HepG2 (cell line): ENCODE measurements at regions not wholly inside any gene's neighbourhood (a gene's known extent, or its start where the extent isn't known, plus 50 kb on each side); places are given as distances from the start of the nearest gene placed in this dataset.

ENCODE experiments used
- ATAC-seq: fragments of 200-7000 bp; cut with Tn5 transposase; 3 replicates; pipeline ENCODE4 v1.9.1; 2020; ENCODE audit warnings: mild to moderate bottlenecking, moderate library complexity
- BruUV-seq: library from RNA; stranded (reverse); fragments of 400-500 nt; replicated peaks from 2 replicates; lab custom pipeline; 2021; lab: Mats Ljungman, UMichigan
- CTCF ChIA-PET: fragments of 300-600 bp; formaldehyde crosslinking; extraction: SDS; loops from one replicate; lab custom pipeline; 2021; ENCODE audit warnings: low total read pairs, inconsistent platforms, low intra/inter-chr PET ratio; lab: Yijun Ruan, JAX
- POLR2A ChIA-PET: fragments of 350-600 bp; sonication (Branson Sonifier 250); formaldehyde crosslinking; loops from one replicate; lab custom pipeline; 2020; ENCODE audit warnings: antibody characterized with exemption, inconsistent platforms; lab: Yijun Ruan, JAX
- DNase-seq: peaks from one replicate; pipeline ENCODE4 v3.0.0-alpha.2; 2015; ENCODE audit warnings: low spot score
- FAIRE-seq: peaks from 3 replicates; lab custom pipeline; 2011; peaks lifted over from hg19 to GRCh38; lab: Jason Lieb, UNC
- H2AFZ ChIP-seq: one replicate; pipeline ENCODE4 v1.6.1; 2011; ENCODE audit warnings: low read length, inconsistent platforms
- H3K27ac ChIP-seq: fragments of 300-600 bp; 3 replicates; pipeline ENCODE4 v1.8.0; 2011; ENCODE audit warnings: mixed run types, mild to moderate bottlenecking, mixed read lengths, low read length, inconsistent platforms; ENCODE audit not compliant: insufficient read depth; ENCODE audit errors: extremely low read length
- H3K27me3 ChIP-seq, 2 experiments: fragments of 200-600 bp in 1 of 2; 2 replicates in 1 of 2; 3 replicates in 1 of 2; pipeline versions ENCODE4 v1.6.0 to v1.8.0; 2011; ENCODE audit warnings: low read length in 2 of 2, mild to moderate bottlenecking in 2 of 2, moderate library complexity in 2 of 2, inconsistent platforms in 1 of 2; ENCODE audit not compliant: insufficient read depth in 2 of 2, control insufficient read depth in 1 of 2
- H3K36me3 ChIP-seq, 2 experiments: fragments of 200-600 bp in 1 of 2; replicated peaks in 1 of 2; 2 replicates in 1 of 2; 3 replicates in 1 of 2; pipeline versions ENCODE4 v1.5.1 to v1.8.0; 2011; ENCODE audit warnings: low read length in 2 of 2, inconsistent platforms in 1 of 2; ENCODE audit not compliant: insufficient read depth in 2 of 2, control insufficient read depth in 1 of 2
- H3K4me1 ChIP-seq: 2 replicates; pipeline ENCODE4 v1.5.1; 2012; ENCODE audit warnings: low read length, inconsistent platforms; ENCODE audit not compliant: insufficient read depth
- H3K4me2 ChIP-seq: 2 replicates; pipeline ENCODE4 v1.6.0; 2011; ENCODE audit warnings: low read depth, low read length, inconsistent platforms
- H3K4me3 ChIP-seq, 3 experiments: fragments of 200-600 bp in 1 of 3; sonication (generic), shearing (Covaris generic) in 1 of 3; replicated peaks in 1 of 3; 2 replicates each; pipeline ENCODE4 v1.5.1; 2011 to 2016; ENCODE audit warnings: low read length in 3 of 3, inconsistent platforms in 2 of 3, low read depth in 2 of 3, mild to moderate bottlenecking in 2 of 3, control low read depth in 1 of 3, mixed read lengths in 1 of 3; ENCODE audit not compliant: insufficient read depth in 1 of 3
- H3K79me2 ChIP-seq: one replicate; pipeline ENCODE4 v1.6.1; 2011; ENCODE audit warnings: low read length, inconsistent platforms; ENCODE audit not compliant: insufficient read depth
- H3K9ac ChIP-seq: 2 replicates; pipeline ENCODE4 v1.6.0; 2011; ENCODE audit warnings: mild to moderate bottlenecking, low read depth, low read length, inconsistent platforms; ENCODE audit not compliant: insufficient read depth
- H3K9me3 ChIP-seq: 2 replicates; pipeline ENCODE4 v1.5.1; 2012; ENCODE audit warnings: mild to moderate bottlenecking, low read length
- H4K20me1 ChIP-seq: 2 replicates; pipeline ENCODE4 v1.6.0; 2011; ENCODE audit warnings: inconsistent platforms, mild to moderate bottlenecking, low read length, moderate library complexity; ENCODE audit not compliant: insufficient read depth
- FOXA3 ChIP-seq: IDR thresholded peaks from 2 replicates; pipeline ENCODE4 v1.6.1; 2016; ENCODE audit warnings: missing genetic modification reagents, missing compliant biosample characterization
- GPN1 ChIP-seq: sonication (generic); formaldehyde crosslinking; IDR thresholded peaks from 2 replicates; pipeline ENCODE4 v1.5.1; 2020; ENCODE audit warnings: missing genetic modification reagents, borderline replicate concordance
- GTF3A ChIP-seq: sonication (generic); formaldehyde crosslinking; conservative IDR thresholded peaks from 2 replicates; pipeline ENCODE4 v1.4.0; 2020; ENCODE audit warnings: mild to moderate bottlenecking, missing genetic modification reagents
- HDAC2 ChIP-seq: sonication (generic); formaldehyde crosslinking; IDR thresholded peaks from 2 replicates; pipeline ENCODE4 v1.4.0; 2020; ENCODE audit warnings: missing genetic modification reagents
- HNF1A ChIP-seq, 2 experiments: sonication (generic) in 1 of 2; formaldehyde crosslinking in 1 of 2; IDR thresholded peaks; 2 replicates each; pipeline versions ENCODE4 v1.4.0 to v1.6.1; 2016 to 2020; ENCODE audit warnings: borderline replicate concordance in 1 of 2, low read depth in 1 of 2, mild to moderate bottlenecking in 1 of 2, missing genetic modification reagents in 1 of 2
- HNRNPLL ChIP-seq: fragments of 200-400 bp; formaldehyde crosslinking; IDR thresholded peaks from 2 replicates; pipeline ENCODE4 v1.6.1; 2017; ENCODE audit warnings: mild to moderate bottlenecking, low read depth, low read length; ENCODE audit not compliant: poor library complexity, severe bottlenecking
- MAFK ChIP-seq, 2 experiments: IDR thresholded peaks in 1 of 2; conservative IDR thresholded peaks in 1 of 2; 2 replicates each; pipeline ENCODE4 v1.6.1; 2011; ENCODE audit warnings: improper control_type of control experiment in 2 of 2, low read length in 2 of 2
- MED1 ChIP-seq: sonication (generic); formaldehyde crosslinking; IDR thresholded peaks from 2 replicates; pipeline ENCODE4 v1.4.0; 2020; ENCODE audit warnings: missing genetic modification reagents
- MNT ChIP-seq: fragments of 450-650 bp; IDR thresholded peaks from 2 replicates; pipeline ENCODE4 v1.6.1; 2016
- PATZ1 ChIP-seq: sonication (generic); formaldehyde crosslinking; IDR thresholded peaks from 2 replicates; pipeline ENCODE4 v1.4.0; 2020; ENCODE audit warnings: missing genetic modification reagents
- SRY ChIP-seq: sonication (generic); formaldehyde crosslinking; IDR thresholded peaks from 2 replicates; pipeline ENCODE4 v1.8.0; 2022; ENCODE audit warnings: mild to moderate bottlenecking, missing genetic modification reagents
- ZFYVE20 ChIP-seq: sonication (generic); formaldehyde crosslinking; IDR thresholded peaks from 2 replicates; pipeline ENCODE4 v1.8.0; 2023; ENCODE audit warnings: low read depth, mild to moderate bottlenecking, moderate library complexity, missing genetic modification reagents, borderline replicate concordance
- ZNF160 ChIP-seq: sonication (generic); formaldehyde crosslinking; IDR thresholded peaks from 2 replicates; pipeline ENCODE4 v1.8.0; 2022; ENCODE audit warnings: mild to moderate bottlenecking, inconsistent platforms, missing genetic modification reagents
- ZNF30 ChIP-seq: sonication (generic); formaldehyde crosslinking; IDR thresholded peaks from 2 replicates; pipeline ENCODE4 v1.5.0; 2020; ENCODE audit warnings: mild to moderate bottlenecking, missing genetic modification reagents
- ZNF501 ChIP-seq: sonication (generic); formaldehyde crosslinking; IDR thresholded peaks from 2 replicates; pipeline ENCODE4 v1.5.1; 2020; ENCODE audit warnings: mild to moderate bottlenecking, moderate library complexity, missing genetic modification reagents
- ZNF549 ChIP-seq: sonication (generic); formaldehyde crosslinking; IDR thresholded peaks from 2 replicates; pipeline ENCODE4 v1.5.0; 2020; ENCODE audit warnings: missing genetic modification reagents
- ZNF557 ChIP-seq: sonication (generic); formaldehyde crosslinking; IDR thresholded peaks from 2 replicates; pipeline ENCODE4 v1.4.0; 2020; ENCODE audit warnings: missing genetic modification reagents
- ZNF746 ChIP-seq: sonication (generic); formaldehyde crosslinking; IDR thresholded peaks from 2 replicates; pipeline ENCODE4 v1.8.0; 2022; ENCODE audit warnings: mild to moderate bottlenecking, missing genetic modification reagents
- ZNF768 ChIP-seq: sonication (generic); formaldehyde crosslinking; IDR thresholded peaks from 2 replicates; pipeline ENCODE4 v1.4.0; 2020; ENCODE audit warnings: missing genetic modification reagents
- ZNF841 ChIP-seq: sonication (generic); formaldehyde crosslinking; IDR thresholded peaks from 2 replicates; pipeline ENCODE4 v1.8.1; 2023; ENCODE audit warnings: missing genetic modification reagents, borderline replicate concordance
- WGBS: methylation state at CpG from one replicate; pipeline ENCODE4 v1.1.6; 2017; ENCODE audit warnings: low lambda C conversion rate; 5-methylcytosine and 5-hydroxymethylcytosine counted together
- in situ Hi-C: cut with HindIII; loops from 2 replicates; pipeline ENCODE4 v1.10.0; 2017; ENCODE audit warnings: low pct_unique_long_range_greater_than_20kb; ENCODE audit not compliant: extremely low pct_ligation_motif_present
- intact Hi-C: fragments of 100-400 bp; cut with micrococcal nuclease; formaldehyde crosslinking; loops from one replicate; pipeline ENCODE4 v1.10.0; 2022; ENCODE audit not compliant: unreplicated experiment

- ChIA-PET POLR2A (no interaction called here), CTCF (no interaction called here)
- in situ Hi-C loops = no loop called here
- H3K36me3 ChIP-seq = no peaks in the 10 kb centered on the region
- no peaks in the 10 kb centered on the region for H3K4me1 ChIP-seq
- no peak for FAIRE-seq
- TF ChIP-seq HNRNPLL (no peak), ZNF557 (CRISPR knock-in tag) (no peak), PATZ1 (CRISPR knock-in tag) (no peak), GPN1 (CRISPR knock-in tag) (no peak), FOXA3 (CRISPR knock-in tag) (no peak), ZNF30 (CRISPR knock-in tag) (no peak), MNT (no peak), ZNF768 (CRISPR knock-in tag) (no peak), HNF1A (IDR thresholded peaks at IDR 0.05; ENCODE audit: low read depth) (no peak), HNF1A (CRISPR knock-in tag; IDR thresholded peaks at IDR 0.05; ENCODE audit: borderline replicate concordance) (no peak), HDAC2 (CRISPR knock-in tag) (no peak), ZNF501 (CRISPR knock-in tag) (no peak), ZFYVE20 (CRISPR knock-in tag) (no peak), ZNF746 (no peak), SRY (CRISPR knock-in tag) (no peak), ZNF841 (CRISPR knock-in tag) (no peak), ZNF549 (no peak), ZNF160 (CRISPR knock-in tag) (no peak), MAFK (conservative IDR thresholded peaks at IDR 0.05 in 1 of 2, IDR thresholded peaks at IDR 0.05 in 1 of 2; ENCODE audit: low read length in 2 of 2) (no peak), MED1 (CRISPR knock-in tag) (no peak), GTF3A (CRISPR knock-in tag) (no peak)
- H4K20me1 ChIP-seq = no peaks in the 10 kb centered on the region
- no peak for ATAC-seq
- no peak overlapping the region for H3K4me3 ChIP-seq
- no peak overlapping the region for H3K27ac ChIP-seq
- H3K4me2 ChIP-seq = no peak overlapping the region
- no peaks in the 10 kb centered on the region for H3K9me3 ChIP-seq
- H3K27me3 ChIP-seq = peaks cover 0 to 12% of the 10 kb centered on the region in 2 experiments; a peak in 1 of 5 replicates
- intact Hi-C loops = no loop called here
- no TSS peak for BruUV-seq
- WGBS = 59% methylated on average over 2 of the region's 2 CpGs
- no peak for DNase-seq
- H3K79me2 ChIP-seq = no peaks in the 10 kb centered on the region
- no peak overlapping the region for H2AFZ ChIP-seq
- H3K9ac ChIP-seq = no peak overlapping the region
Observed at GRCh38 chr2:216294305-216294704, 78.0 kb downstream of the MARCHF4 start.
